Germinal center (tissue), 1 donor: ENCODE measurements at regions not wholly inside any gene's neighbourhood (a gene's known extent, or its start where the extent isn't known, plus 50 kb on each side); places are given as distances from the start of the nearest gene placed in this dataset.

Experiments used
- DNase-seq: peaks from one replicate; pipeline ENCODE4 v3.0.0; 2012; ENCODE audit warnings: mixed read lengths, low spot score

DNA sequence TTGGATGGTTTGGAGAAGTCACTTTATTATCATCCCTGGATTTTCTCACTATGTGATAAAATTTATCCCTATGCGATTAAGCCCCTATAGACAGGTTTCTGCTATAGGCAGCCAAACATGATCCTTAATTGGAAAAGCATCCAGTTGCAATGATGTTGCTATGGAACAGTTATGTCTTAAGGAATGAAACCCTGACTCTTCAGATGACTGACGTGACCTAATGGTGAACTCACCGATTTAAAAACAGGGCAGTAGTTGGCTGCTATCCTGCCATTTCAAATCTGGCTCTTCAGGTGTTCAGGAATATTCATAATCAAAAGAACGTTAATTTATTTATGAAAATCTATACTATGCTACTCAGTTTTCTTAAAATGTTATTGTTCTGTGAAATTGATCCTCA is 106.8 kb upstream of the ROBO1 start:
- no peak for DNase-seq

DNA sequence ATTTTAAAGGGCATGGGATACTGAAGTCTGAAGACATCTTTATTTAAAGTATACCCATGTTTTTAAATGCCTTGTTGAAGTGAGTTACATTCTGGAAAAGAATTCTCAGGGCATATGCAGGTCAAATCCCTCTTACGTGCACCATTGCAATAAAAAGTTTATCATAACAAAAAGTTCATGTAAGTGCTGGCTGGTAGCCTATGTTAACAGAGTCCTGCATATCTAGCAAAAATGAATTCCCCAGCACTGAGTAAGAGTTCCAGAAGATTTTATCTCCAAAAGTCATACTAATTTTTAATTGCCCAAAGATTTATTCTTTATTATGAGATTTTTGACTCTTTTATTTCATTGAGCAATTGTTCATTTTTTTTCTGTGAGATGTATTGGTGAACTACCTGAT is 104.7 kb upstream of the ROBO1 start:
- DNase-seq, result no peak

DNA sequence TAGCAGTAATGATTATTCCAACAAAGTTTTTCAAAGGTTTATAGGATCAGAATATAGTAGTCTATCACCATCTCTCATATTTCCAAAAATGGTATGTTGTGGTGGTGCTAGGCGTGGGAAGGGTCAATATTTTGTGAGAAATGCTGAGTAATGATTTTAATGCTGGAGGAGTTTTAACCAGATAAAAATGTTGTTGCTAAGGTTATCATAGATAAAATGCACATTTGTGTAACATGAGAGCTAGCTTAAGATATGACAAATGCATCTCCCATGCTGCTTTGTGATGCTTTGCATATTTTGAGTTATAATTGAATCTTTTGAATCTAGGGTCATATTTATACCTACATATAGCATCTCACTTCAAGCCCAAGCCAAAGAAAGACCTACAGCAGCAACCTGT is 103.9 kb upstream of the ROBO1 start:
- DNase-seq, result no peak

DNA sequence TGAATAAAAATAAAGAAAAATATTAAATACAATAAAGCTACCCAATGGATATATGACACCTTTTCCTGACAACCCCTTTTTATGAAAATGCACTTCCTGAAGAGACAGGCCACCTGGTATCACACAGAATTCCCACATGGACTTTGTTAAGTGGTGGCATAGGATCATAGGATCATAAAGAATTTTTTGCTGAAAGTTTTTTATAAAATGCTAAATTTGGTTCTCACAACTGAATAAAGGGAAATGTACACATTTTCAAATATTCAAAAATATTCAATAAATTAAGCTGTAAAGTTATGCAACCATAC is 102.5 kb upstream of the ROBO1 start:
- no peak for DNase-seq

DNA sequence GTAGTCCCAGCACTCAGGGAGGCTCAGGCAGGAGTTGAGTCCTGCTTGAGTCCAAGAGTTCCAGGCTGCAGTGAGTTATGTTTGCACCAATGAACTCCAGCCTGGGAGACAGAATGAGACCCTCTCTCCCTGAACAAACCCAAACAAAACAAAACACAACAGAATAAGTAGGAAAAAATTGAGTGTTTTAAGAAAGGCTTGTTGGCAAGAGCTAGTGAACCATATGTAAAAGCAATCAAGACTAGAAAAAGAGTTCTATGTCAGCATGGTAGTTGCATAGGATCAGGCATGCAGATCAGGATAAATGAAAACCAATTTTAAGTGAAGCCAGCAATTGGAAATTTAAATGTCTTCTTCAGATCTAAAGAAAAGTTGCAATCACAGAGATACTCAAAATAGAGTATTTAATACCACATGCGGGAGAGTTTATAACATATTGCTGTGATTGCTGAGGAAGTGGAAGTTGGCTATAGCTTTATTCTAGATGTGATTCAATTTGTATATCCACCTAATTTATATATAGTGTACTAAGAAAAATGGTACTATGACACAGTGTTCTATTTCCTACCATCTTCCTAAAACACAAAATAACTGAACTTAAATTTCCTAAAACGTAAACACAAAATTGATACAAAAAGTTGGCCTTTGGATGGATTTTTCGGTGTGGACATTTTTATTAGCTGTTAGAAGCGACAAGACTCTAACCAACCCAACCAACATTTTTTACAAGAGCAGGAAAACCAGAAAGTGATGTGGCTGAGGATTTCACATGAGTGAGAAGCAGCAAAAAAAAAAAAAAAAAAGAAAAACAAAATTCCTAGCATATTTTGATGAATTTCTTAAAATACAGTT is 101.9 kb upstream of the ROBO1 start:
- no peak for DNase-seq

DNA sequence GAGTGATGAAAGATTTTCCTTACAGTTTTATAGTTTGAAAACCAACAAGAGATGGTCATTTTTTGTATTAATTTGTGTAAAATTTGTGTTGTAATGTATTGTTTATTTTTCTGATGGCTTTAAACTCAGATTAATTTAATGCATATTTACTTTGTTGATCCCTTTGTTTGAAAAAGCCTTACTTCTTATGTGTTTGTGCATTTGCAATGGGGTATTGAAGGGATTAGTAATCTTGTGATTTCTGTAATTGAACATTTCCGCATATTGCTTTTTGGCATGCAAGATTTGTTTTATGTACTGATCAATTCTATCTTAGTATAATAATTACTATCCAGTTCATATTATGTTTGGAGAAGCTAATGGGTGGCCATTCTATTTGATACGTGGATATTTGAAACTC is 98.4 kb upstream of the ROBO1 start:
- no peak for DNase-seq

DNA sequence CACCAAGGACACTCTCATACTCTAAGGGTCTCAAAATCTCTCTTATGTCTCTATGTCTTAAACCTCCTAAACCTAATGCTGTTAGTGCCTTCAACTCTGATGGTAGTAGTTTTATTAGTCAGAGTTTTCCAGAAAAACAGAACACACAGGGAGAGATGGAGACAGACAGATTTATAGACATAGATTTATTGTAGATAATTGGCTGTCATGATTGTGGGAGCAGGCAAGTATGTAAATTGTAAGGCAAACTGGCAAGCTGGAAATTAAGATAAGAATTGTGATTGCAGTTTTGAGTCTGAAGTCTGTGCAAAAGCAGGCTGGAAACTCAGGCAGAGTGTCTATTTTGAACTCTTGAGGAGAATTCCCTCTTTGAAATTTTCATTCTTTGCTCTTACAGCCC is 96.3 kb upstream of the ROBO1 start:
- no peak for DNase-seq

DNA sequence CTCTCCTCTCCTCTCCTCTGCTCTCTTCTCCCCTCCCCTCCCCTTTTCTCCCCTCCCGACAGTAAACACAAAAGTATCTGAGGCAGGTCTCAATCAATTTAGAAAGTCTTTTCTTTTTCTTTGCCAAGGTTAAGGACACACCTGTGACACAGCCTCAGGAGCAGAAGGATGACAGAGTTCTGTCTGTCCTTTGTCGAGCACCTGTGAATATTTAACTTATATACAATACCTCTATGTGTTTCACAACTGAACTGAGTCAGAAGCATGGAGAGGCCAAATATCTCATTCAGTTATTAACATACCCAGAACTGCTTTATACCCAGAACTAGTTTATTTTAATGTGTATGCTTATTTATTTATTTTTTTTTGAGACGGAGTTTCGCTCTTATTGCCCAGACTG is 81.1 kb upstream of the ROBO1 start:
- no peak for DNase-seq

DNA sequence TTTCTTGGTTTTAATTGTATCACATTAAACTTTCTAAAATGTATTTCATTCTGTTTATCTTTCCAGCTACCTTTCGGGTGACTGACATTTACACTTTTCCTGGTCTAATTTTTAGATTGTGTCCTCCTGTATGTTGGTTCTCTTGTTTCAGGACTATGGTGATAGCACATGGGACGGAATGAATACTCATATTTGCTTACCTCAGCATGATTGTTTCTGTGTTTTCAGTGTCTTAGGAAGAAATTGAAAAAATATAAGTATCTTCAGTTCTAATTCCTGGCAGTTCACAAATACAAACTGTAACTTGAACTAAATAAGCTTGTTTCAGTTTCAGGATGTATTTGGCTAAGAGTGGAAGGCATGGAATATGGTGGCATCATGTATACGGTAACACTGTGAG is 80.1 kb upstream of the ROBO1 start:
- DNase-seq, result no peak

DNA sequence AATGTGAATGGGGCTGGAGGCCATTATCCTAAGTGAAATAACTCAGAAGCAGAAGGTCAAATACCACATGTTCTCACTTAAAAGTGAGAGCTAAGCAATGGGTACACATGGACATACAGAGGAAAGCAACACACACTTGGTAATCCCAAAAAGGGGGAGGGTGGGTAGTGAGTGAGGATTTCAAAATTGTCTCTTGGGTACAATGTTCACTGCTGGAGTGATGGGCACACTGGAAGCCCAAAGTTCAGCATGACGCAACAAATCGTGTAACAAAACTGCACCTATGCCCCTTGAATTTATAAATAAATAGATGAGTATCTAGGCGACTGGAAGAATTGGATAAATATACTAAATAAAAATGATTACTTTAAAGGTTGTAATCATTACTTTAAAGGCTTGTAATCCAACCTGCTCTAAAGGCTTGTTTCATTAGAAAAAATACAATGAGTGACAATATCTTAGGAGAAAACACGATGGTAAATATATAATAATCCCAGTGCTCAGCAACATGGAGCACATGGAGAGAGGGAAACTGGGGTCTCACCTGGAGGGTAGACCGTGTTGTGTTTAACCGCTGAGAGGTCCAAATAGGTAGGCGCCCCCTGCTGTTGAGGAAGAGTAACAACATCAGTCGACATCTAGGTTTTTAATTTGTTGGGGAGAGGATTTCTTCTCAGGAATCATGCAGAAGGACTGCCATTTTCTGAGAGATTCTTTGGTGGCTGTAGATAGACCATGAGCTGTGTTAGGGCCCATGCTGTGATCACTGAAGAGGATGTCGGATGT is 78.5 kb upstream of the ROBO1 start:
- DNase-seq, result no peak

DNA sequence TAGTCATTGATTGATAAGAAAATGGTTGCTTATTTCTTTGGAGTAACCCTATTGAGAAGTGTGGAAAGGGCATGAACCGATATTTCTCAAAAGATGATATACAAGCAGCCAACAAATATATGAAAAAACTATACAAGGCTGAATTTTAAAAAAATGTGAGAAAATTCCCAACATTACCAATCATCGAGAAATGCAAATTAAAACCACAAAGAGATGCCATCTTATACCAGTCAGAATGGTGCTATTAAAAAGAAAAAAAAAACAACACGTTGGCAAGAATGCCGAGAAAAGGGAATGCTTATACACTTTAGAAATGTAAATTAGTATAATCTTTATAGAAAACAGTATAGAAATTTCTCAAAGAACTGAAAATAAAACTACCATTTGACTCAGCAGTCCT is 77.7 kb upstream of the ROBO1 start:
- DNase-seq, result no peak

DNA sequence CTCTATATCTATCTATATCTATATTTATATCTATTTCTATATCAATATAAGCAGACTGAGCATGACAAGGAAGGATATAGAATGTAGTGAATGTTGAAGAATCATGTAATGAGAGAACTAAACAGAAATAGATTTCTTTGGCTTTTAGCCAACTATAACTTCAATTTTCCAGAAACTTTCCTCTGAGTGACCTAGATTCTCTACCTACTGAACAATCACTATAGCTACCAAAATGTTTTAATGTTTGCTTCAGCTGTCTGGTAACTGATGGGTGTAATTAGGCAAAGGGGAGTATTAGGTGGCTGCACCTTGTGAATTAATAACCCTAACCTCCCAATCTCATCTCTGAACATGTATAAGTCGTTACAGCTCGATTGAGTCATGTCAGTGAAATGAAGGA is 76.4 kb upstream of the ROBO1 start:
- no peak for DNase-seq

DNA sequence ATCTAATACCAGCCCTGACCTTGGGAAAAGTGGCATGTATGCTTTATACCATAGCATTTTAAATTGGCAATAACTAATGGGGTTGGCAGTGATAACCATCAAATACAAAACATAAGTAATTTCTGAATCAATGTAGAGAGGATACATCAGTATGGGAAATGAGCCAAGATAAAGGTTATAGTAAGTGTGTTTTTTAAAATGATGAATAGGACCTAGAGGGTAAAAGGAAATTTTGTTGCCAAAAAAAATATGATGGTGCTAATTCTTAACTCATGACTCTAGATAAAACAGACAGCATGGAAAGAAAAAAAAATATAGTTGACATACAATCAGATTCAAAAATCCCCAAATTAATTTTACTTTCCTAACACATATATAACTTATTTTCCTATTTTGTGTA is 75.4 kb upstream of the ROBO1 start:
- DNase-seq, result no peak

DNA sequence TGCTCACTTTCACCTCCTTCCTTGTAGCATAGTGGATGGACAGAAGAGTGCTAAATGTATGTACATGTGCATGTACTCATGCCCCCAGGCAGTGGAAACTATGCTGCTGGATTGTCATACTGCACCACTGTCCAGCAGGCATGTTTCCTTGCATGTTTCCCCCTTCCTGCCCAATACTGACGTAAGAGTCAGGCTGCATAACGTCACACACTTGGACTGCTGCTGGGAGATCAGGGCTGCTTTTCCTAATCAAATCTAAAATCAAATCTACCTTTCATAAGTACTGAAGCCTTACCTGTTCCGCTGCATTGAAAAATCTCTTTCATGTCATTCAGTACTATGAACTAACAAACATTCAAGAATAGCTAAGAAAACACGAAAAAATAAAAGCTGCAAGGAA is 67.9 kb upstream of the ROBO1 start:
- no peak for DNase-seq

DNA sequence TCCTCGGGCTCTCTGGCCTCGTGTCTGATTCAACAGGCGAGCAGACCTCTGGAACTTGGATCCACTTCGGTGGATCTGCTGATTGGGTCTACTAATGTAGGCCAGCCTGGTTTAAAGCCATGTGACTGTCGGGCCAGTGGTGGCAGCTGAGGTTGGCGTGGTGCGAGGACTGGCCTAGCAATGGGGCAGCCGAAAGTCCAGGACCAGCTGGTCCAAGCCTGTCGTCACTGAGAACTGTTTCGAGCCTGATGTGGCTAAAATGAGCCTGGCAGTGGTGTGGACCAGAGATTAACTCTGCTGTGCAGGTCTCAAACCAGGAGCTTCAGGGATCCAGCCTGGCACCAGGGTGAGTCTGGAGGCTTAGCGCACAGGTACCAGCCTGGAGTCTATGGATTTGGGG is 56.4 kb upstream of the ROBO1 start:
- no peak for DNase-seq

DNA sequence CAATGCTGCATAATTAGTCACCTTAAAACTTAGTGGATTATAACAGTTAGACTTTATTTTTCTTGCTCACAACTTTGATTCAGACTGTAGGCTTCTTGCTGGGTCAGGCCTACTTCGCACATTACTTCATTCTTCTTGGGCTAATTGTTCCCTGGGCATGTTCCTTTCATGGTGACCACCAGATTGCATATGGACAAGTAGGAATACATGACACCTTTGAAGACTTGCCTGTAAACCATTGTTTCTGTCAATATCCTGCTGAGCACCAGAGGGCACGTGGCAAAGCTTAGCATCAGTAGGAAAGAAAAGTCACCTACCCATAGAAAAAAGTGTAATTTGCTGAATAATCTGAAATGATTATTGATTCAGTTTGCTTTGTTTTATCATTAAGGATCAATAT is 54.3 kb upstream of the ROBO1 start:
- no peak for DNase-seq

DNA sequence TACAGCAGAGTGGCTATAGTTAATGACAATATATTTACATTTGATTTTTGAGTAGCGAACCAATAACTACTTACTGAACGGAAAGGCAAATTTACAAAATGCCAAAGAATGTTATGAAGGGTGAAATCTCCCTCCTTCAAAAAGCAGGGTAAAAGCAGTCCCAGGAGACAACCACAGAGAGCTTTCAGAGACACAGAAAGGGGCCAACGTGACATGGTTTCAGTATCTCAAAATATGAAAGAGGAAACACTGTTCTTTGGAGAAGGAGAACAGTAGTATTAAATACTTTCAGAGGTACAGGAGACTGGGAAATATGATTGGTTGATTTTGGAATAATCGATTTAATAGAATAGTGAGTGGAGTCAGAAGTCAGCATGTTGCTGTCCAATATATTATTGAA is 52.3 kb upstream of the ROBO1 start:
- no peak for DNase-seq

DNA sequence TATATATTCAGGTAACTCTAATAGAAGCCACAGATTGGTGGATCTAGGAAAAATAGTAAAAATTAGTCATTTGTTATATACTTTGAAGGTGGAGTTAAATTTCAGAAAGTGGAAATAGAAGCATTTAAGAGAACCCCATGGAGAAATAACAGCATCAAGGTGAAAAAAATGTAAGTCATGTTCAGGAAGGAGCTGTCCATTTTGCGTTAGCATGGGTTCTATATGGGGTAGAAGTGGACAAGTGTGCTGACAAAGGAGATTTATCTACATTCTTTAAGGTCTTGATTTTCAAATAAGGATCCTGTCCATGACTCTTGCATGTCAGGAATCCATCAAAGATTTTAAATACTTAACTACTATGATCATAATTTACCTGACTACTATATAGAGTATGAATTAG is 50.2 kb upstream of the ROBO1 start:
- no peak for DNase-seq
